HuH-7.5 (cell line): ENCODE measurements at regions not wholly inside any gene's neighbourhood (a gene's known extent, or its start where the extent isn't known, plus 50 kb on each side); places are given as distances from the start of the nearest gene placed in this dataset.

ENCODE experiments used
- DNase-seq: peaks from one replicate; pipeline ENCODE4 v3.0.0; 2011; ENCODE audit warnings: low spot score

GRCh38 chr2:16170675-16171424 lies 230.5 kb downstream of the MYCN start:
- no peak for DNase-seq

- no peak for DNase-seq
These were observed 229.1 kb downstream of the MYCN start for GRCh38 chr2:16169381-16169960.

DNA sequence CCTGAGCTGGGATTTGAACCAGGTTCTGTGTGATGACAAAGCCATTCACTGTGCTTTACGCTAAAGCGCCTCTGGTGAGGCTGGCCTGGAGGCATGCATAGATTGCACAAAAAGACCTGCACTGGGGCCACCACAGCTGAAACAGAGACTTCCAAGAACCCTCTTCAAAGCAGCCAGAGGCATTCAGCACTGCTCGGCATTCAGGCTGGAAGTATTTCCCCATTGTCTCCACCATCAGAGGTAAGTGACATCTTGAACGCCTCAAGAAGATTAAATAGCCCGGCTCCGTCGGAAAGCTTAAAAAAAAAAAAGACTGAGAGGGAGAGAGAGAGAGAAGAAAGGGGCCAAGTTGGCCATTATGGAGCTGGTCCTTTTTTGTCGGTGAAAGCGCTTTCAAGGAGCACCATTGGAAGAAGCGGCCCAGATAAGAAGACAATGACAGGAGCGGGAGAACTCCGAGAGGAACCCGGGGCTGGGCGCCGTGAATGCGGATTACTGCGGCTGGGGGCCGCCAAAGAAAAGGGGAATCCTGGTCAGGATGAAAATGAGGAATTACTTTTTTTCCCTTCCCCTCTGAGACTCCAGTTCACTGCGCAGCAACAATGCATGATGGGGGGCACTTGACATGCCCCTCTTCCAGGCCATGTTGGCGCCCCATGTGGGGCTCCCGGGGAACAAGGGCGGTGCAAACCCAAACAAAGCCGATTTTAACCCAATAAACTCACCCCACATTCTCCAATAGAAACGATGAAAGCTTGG lies 228.3 kb downstream of the MYCN start:
- DNase-seq, result no peak

- DNase-seq, result no peak
These were observed 227.6 kb downstream of the MYCN start for GRCh38 chr2:16167870-16168426.

DNA sequence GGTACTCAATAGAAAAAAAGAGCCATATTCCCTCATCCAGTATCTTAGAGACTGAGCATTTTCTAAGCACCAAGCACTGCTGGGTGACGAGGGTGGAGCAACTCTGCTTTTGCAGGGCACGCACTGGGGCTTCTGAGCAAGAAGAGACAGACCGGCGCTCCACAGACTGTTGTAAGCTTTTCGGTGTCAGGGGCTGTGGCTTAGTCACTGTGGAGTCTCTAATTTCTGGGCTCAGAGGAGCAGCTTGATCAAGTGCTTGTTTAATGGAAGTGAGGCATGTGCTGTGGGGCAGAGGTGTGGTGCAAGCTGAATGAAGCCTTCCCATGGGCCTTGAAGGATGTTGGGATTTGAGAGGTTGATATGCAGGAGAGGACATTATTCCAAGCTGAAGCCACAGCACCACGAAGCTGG lies 227.1 kb downstream of the MYCN start:
- no peak for DNase-seq

DNA sequence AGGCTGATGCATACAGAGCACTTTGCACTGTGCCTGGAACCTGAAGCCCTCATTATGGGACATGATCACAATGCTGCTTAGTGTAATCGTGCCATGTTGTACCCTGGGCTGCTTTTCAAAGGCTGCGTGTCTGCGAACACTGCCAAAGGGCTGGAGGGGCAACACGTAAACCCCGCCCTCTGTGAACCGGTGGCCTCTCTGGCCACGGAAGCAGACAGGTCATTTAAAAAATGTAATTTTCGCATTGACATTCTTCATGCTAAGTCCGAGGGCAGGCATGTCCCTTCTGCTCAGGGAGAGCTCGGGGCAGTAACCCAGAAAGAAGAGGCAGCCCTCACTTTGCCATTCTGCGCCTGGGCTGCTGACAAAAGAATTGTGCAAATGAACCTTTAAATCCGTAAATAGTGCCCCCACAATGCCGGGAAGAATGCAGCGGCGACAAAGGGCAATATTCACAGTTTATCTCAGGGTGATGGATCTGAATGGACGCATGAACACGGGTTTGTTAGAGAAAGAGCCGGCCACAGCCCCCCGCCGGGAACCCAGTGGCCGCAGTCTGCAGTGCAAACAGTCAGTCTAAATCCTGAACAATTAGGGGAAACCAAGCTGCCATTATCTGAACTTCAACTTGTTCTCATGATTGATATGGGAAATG lies 226.1 kb downstream of the MYCN start:
- no peak for DNase-seq

- DNase-seq, result no peak
These were observed 225.4 kb downstream of the MYCN start for GRCh38 chr2:16165518-16166326.

- DNase-seq, result no peak
These were observed 222.2 kb downstream of the MYCN start for GRCh38 chr2:16162491-16163040.

DNA sequence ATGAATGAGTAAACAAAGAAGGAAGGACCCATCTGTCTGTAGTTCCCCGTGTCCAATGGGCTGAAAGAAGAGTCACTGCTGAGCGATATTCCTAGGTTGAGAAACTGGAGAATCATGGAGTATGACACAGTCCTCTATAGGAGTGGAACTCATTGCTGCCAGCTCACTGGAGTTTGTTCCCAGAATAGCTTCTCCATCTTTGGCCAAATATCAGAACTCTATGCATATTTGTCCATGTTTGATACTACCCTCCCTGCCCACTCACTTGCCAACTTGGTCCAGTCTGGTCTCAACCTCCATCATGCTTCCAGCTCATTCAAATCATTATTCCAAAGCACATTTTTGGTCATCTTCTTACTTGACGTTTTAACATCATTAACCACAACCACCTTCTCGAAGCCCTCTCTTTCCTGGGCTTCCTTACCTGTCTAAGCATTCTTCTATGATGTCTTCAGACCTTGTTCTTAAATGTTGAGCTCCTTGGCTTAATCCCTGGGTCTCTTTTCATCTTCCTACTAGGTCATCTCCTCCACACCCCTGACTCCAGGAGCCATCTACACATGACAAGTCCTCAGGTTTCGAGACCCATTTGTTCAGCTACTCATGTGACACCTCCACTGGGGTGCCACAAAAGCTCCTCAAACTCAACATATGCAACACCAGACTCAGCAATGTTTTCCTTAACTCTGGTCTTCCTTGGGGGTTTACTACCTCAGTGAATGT lies 221.6 kb downstream of the MYCN start:
- no peak for DNase-seq

DNA sequence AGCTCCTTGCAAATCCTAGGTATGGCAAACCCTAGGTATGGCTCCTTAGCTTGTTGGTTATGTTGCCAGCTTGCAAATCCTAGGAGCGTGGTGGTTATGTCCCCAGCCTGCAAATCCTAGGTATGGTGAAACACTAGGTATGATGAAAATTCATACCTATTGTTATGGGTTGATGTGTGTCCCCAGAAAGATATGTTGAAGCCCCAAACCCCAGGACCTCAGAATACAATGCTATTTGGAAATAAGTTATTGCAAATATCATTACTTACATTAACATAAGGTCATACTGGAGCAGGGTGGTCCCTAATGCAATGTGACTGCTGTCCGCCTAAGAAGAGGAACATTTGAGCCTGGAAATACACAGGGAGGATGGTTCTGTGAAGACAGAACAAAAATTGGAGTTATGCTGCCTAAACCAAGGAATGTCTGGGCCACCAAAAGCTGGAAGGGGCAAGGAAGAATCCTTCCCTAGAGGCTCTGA lies 220.8 kb downstream of the MYCN start:
- DNase-seq, result no peak

DNA sequence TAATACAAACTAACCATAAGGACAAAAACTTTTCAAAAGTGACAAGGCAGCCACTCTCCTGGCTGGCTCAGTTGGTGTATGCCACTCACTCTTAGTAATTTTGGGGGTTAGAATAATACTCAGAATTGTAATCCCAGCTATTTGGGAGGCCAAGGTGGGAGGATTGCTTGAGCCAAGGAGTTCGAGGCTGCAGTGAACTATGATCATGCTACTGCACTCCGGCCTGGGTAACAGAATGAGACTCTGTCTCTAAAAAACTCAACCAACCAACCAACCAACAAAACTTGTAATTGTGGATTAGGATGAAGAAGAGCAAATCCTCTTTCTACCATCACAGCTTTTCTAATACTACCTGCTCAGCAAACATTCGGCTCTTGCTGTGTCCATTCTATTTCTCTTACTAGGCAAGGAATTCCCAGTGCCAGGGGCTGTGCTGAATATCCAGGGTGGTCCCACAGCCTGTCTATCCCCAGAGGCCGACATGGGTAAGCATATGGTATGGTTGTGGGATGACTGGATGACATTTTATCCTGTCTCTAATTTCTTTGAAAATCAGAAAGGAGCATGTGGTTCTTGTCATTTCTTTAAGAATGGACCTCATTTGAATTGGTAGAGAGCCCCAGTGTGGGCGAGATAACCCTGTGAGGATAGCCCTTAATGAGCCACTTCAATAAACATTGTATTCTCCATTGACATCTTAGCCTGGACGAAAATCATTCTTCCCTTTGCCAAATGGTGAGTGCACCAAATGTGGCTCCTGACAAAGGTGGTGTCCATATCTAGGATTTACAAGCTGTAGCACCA lies 220.1 kb downstream of the MYCN start:
- DNase-seq, result no peak

DNA sequence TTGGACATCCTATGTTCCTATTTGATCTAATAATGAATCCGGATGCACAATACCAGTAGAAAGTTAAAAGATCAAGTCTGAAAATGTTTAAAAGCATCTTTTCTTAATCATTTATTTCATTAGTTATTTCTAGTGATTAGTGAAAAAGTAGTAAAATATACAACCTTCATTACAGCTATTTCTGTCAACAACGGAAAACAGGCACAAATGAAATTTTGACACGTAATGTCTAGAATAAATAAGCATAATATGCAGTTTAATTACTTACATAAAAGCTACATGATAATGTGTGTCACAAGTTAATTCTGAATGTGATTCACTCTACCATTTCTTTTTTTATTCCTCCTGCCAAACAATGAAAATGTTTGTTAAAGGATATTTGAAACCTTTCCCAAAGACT lies 216.1 kb downstream of the MYCN start:
- DNase-seq, result no peak

- DNase-seq, result no peak
These were observed 215.4 kb downstream of the MYCN start for GRCh38 chr2:16155766-16156165.

DNA sequence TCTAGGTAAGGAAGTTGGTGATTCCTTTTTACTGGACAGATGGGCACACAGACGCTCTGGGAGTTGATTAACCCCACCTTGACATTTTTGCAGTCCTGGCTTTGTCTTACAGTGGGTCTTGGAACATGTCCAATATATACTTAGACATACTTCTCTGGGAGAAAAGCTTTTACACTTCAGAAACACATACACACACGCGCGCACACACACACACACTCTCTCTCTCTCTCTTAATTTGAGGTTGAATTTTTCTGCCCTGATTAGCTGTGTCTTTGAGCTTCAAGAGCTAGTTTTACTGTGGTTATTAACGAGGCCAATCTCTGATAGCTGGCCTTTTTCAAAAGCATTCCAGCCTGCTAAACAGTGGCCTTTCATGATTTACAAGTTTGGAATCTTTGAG lies 215.0 kb downstream of the MYCN start:
- no peak for DNase-seq

- no peak for DNase-seq
These were observed 214.3 kb downstream of the MYCN start for GRCh38 chr2:16154501-16155280.

- DNase-seq, result no peak
These were observed 213.7 kb downstream of the MYCN start for GRCh38 chr2:16154061-16154460.

GRCh38 chr2:16153754-16154035 lies 213.3 kb downstream of the MYCN start:
- no peak for DNase-seq

DNA sequence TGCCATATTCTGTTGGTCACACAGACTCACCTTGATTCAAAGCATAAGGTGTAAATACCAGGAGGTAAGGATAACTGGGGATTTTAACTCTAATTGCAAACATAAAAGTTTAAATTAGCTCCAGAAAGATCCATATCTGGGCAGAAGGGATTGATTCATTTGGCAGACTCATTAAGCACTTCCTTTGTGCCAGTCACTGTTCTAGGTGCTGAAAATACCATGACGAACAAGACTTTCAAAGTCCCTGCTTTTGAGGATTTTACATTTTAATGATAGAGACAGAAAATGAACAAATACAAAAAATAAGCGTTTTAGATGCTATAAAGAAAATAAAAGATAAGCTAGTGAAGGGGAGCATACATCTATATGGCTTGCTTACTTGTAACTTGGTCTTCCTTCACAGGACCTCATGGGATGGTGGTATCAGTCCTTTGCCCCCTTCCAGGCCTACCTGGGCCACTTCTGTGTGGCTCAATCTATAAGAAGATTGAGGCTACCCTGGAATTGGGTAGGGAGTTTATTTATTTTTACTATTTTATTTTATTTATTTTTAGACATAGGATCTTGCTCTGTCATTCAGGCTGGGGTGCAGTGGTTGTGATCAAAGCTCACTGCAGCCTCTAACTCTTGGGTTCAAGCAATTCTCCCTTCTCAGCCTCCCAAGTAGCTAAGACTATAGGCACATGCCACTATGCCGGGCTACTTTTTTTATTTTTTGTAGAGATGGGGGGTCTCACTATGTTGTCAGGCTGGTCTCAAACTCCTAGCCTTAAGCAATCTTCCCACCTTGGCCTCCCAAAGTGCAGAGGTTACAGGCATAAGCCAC lies 212.8 kb downstream of the MYCN start:
- DNase-seq, result no peak
